Testis (tissue), 2 donors: ENCODE measurements at regions not wholly inside any gene's neighbourhood (a gene's known extent, or its start where the extent isn't known, plus 50 kb on each side); places are given as distances from the start of the nearest gene placed in this dataset.

Experiments
- CTCF ChIP-seq, 3 experiments: fragments of 450-650 bp in 2 of 3; fragments of 200-600 bp in 1 of 3; sonication (generic) in 1 of 3; IDR thresholded peaks; one replicate each; pipeline ENCODE4 v1.5.1; 2016 to 2019; ENCODE audit warnings: antibody characterized with exemption in 3 of 3, mild to moderate bottlenecking in 2 of 3, moderate library complexity in 1 of 3
- POLR2A ChIP-seq: fragments of 450-650 bp; IDR thresholded peaks from one replicate; pipeline ENCODE4 v1.6.1; 2017; ENCODE audit warnings: antibody characterized with exemption, mild to moderate bottlenecking, moderate library complexity

GRCh38 chr2:181309586-181309985 lies 147.6 kb upstream of the ITGA4 start:
- TF ChIP-seq CTCF (IDR thresholded peaks at IDR 0.05), result no peak
- TF ChIP-seq POLR2A, result no peak
